ENCODE measurements at regions not wholly inside any gene's neighbourhood (a gene's known extent, or its start where the extent isn't known, plus 50 kb on each side); places are given as distances from the start of the nearest gene placed in this dataset.

DNA sequence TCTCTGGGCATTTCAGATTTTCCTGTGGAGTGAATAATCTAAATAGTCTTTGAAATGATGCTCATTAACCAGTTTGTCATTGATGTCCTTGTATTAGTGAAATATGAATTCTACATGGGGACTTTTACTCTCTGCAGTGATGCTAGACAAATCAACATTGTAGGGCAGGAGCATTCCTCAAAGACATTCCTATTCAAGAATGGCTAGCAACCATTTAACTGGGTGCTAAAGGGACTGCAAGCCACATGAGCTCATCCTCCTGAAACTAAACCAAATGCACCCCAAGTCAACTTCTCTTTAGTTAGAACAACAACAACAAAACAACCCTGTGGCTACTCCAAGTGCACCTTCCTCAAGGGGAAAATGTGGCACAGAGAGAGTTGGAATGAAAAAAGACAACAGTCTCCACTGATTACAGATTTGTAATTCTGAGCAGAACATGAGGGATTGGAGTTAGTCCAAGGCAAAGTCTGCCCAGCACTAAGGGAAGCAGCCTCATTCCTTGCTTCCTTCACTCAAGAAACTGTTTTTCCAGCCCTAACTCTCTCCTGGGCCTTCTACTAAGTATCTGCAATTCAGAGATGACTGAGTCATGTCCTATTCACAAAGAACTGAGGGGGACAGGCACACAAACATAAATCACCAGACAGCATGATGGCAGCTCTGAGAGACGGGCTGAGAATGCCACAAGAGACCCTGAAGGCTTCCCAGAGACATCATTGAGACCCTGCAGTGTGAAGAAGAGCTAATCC, 82.0 kb upstream of the WWC1 start:
- DNase-seq (ENCODE audit: low spot score) = no peak

DNA sequence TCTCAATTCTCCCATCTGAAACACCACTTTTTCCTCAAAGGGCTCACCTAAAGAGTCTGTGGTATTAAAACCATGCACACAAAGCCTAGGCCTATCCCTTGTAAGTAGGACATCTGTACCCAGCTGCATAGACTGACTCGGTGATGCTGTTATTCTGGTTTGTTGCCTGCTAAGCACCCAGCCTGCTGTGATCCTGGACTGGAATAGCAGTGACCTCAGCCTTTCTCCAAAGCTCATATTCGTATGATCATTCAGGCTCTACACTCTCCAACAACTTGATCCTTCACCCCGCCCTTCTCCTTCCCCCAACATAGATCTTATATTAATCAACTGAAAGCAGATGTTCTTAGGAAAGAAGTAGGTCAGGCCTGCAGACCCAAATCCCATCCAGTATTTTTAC, 81.4 kb upstream of the WWC1 start:
- DNase-seq (ENCODE audit: low spot score) = no peak

DNA sequence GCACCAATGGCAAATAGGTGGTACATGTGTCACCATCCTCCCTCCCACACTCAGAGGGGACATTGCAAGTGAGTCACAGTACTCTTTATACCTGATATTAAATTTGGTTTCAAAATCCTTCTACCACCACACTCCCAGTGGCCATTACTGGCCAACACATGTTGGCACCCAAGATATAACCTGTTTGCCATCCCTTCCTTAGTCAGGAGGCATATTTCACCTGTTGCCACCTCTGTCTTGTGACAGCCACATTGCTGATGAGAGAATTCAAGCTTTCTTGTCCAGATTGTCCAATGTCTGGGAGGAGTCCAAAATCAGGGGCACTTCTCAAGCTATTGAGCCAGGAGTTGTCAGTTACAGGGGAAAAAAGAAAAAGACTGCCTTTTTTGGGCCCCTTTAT, 80.2 kb upstream of the WWC1 start:
- DNase-seq (ENCODE audit: low spot score) = no peak

DNA sequence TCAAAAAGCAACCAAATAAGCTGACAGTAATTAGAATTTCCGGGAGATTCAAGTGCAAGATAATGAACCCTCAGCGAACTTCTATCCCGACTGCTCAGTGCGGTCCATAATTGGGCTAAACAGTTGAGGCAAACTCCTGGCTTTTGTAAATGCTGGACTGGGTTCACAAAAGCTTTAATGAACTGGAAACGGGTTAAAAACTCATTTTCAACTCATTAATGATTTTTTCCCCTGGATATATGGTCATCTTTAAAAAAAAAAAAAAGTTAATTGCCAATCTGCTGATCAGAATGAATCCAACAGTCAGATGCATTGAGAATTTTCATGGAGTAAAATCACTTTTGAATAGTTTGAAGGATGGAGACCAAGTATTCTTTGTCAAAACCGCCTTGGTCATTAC, 79.5 kb upstream of the WWC1 start:
- no peak for DNase-seq (ENCODE audit: low spot score)

DNA sequence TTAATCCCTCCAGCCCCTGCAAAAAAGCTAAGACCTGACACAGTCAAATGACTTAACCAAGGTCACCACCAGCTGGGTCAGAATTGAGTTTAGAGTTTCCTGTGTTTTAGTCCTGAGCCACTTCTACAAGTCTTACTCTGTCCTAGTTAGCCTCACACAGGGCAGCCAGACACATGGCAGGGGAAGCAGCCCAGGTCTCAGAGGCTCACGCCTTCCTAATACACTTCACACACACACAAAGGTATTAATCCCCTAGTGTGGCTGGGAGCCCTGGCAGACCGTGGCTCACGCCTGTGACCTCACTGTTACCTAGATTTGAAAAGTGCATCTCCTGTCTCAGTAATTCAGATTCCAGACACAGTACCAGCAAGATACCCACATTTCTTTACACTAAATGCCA, 77.4 kb upstream of the WWC1 start:
- DNase-seq (ENCODE audit: low spot score) = no peak

DNA sequence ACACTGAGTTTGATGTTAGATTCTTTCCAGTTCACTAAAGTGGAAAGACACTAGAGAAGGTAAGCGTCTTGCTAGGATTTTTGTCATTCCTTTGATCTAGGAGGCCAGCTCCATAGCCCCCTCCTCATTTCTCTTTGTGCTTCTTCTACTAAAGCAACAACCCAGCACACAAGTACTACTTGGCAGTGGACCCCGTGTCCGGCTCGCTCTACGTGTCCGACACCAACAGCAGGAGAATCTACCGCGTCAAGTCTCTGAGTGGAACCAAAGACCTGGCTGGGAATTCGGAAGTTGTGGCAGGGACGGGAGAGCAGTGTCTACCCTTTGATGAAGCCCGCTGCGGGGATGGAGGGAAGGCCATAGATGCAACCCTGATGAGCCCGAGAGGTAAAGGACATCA, 76.6 kb upstream of the WWC1 start:
- no peak for DNase-seq (ENCODE audit: low spot score)

DNA sequence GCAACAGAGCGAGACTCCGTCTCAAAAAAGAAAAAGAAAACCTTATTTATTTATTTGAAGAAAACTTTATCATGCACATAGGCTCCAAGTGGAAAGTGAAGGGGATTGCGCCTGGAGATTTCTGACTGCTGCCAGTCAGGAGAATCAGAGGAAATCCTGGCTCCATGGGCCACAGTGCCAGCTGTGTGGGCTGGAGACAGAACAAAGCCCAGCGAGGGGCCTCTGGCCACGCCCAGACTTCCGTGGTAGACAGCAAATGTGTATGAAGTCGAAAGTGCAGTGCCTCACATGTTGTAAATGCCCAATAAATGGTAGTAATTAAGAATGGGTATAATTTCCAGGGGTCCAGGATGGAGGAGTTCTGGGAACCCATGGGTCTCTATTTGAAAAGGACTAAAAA, 75.8 kb upstream of the WWC1 start:
- no peak for DNase-seq (ENCODE audit: low spot score)

DNA sequence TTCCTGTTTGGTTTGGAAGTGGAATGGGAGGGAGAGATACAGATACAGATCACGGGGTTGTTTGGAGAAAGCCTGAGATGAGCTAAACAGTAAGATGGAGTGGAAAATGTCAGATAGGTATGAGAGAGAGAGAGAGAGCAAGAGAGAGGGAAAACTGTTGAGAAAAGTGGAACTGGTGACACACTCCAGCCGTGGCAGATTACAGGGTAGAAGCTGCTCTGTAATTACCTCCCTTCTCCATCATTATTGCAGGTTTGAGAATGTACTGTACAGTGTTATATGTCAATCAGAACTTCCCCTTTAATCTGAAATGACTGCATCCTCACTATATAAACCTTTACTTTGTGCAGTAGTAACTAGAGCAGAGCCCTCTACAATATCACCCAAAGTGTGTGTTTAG, 74.5 kb upstream of the WWC1 start:
- DNase-seq (ENCODE audit: low spot score) = no peak

DNA sequence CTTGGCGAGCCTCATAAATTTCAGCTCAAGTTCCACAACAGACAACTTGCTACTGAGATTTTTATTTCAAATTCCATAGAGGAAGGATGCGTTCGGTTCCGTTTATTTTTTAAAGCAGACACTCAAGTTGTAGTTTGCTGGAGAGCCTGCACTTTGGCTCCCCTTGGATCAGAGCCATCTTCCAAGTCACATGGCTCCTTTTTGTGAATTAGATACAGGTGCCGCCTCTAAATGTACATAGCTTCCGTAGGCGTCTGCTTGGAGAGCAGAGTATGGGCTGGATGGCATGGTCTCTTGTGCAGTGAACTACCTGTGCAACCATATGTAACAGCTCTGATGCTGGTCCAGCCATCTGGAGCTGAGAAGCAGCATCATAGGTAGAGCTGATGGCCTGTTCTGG, 73.9 kb upstream of the WWC1 start:
- no peak for DNase-seq (ENCODE audit: low spot score)

DNA sequence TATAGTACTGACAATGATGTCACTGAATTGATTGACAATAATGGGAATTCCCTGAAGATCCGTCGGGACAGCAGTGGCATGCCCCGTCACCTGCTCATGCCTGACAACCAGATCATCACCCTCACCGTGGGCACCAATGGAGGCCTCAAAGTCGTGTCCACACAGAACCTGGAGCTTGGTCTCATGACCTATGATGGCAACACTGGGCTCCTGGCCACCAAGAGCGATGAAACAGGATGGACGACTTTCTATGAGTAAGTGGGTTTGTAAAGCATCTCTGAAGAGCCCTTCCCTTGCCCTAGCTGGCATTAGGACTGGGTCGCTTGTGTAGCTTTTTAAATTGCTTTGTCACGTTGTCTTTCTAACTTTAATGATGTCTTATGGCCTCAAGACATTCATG, 72.7 kb upstream of the WWC1 start:
- no peak for DNase-seq (ENCODE audit: low spot score)

DNA sequence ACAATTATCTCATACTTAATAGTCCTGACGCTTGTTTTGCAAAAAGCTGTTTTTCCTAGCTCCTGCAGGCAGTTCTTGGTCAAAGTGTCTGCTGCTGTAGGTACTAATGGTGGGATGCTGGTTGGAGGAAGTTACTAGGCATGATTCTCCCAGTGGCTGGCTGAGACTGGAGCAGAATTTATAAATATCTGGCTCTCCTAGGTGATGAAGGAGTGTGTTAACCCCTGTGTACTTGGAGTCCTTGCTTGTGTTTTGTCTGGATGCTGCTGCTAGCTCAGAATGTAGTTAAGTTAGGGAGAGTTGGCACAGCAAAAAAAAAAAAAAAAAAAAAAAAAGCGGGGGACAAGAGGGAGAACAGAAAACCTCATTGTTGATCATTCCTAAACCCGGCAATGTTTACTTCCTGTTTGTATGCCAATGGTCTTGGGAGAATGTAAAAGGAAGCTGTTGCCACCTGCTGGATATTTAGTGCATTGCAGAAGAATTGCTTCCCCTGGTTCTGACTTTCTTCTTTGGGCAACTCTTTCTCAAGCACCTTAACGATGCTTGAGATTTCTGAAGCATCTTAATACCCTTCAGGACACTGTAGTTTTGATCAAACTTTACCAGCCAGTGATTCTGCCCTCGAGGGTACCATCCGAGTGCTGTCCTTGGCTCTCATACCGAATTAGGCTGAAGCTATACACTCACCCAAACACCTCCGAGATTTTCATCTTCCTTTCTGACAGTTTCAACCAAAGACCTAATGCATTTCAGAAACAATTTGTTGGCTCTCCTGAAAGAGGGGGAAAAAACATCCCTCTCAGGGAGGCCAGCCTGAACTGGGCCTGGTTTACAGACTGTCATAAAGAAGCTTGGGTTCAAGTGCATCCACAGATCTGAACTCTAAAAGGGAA, 71.7 kb upstream of the WWC1 start:
- DNase-seq (ENCODE audit: low spot score) = peak; percentile 55

DNA sequence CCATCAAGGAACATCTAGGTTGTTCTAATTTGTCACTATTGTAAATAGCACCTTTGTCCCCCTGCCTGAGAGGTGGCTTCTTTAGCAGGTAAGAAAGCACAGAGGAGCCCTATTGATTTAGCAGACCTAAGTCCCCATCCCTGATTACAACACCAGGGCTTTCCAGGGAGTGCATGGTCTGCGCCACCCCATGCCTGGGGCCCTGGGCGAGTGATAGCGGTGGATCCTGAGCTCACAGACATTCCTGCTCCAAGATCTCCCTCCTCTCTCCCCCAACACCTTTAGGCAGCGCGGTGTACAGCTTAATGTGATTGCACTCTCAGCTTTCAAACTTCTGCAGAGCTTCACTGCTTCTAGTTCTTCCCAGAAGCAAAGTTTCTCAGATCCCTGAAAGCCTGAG, 67.4 kb upstream of the WWC1 start:
- no peak for DNase-seq (ENCODE audit: low spot score)

DNA sequence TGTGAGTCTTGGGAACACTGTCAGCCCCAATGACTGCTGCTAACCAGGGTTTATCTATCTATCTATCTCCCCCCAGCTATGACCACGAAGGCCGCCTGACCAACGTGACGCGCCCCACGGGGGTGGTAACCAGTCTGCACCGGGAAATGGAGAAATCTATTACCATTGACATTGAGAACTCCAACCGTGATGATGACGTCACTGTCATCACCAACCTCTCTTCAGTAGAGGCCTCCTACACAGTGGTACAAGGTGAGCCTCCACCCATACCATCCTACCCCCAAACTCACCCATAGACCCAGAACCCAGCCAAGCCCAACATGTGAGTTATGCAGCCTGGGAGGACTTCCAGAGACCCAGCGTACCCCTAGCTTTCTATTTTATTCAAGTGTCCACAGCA, 65.4 kb upstream of the WWC1 start:
- no peak for DNase-seq (ENCODE audit: low spot score)

DNA sequence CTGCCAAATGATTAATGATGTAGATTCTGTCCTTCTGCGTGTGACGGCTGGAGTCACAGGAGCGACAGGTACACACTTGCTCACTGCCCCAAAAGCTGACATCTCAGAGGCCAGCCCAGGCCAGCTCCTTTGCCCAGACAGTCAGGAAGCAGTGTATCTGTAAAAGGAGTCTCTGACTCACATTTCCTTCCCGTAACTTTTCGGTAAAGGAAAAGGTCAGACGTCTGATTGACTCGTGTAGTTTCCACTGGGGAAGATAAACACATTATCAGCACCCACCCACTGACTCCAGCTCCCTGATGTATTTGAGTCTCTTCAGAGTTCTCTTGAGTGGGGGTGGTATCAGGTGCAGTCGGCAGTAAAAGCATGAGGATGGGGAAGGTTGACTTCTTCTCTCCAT, 64.4 kb upstream of the WWC1 start:
- DNase-seq (ENCODE audit: low spot score) = no peak

DNA sequence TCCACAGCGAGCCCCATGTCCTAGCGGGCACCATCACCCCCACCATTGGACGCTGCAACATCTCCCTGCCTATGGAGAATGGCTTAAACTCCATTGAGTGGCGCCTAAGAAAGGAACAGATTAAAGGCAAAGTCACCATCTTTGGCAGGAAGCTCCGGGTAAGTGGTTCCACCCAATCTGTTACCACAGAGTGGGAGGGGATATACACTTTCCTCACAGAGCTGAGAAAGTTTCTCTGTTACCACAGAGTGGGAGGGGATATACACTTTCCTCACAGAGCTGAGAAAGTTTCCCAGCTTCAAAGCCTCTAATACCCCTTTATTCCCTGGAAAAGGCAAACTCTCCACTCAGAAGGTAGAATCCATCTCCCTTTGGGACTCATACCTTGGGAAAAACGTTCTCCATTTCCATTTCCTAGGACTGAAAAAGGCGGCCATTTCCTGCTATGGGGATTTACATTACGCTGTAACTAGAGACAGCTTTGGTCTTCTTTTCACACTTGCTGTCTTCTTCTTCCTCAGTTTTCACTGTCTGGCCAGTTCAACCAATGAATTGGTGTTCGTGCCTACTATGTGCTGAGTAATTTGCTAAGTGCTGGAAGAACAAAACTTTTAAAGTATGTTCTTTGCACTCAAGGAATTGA, 63.4 kb upstream of the WWC1 start:
- no peak for DNase-seq (ENCODE audit: low spot score)

DNA sequence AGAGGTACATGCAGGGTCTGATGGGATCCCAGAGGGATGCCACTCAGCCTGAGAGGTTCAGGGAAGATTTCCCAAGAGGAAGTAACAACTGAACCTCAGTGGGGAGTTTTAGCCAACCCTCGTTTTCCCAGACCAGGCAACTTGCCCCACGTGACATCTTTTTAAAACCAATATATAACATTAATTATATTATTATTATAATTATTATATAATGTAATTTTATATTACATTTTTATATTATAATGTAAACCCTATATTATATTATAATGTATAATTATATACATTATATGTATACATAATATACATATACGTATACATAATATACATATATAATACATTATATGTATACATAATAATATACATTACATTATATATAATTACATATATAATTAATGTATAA, 62.8 kb upstream of the WWC1 start:
- no peak for DNase-seq (ENCODE audit: low spot score)

DNA sequence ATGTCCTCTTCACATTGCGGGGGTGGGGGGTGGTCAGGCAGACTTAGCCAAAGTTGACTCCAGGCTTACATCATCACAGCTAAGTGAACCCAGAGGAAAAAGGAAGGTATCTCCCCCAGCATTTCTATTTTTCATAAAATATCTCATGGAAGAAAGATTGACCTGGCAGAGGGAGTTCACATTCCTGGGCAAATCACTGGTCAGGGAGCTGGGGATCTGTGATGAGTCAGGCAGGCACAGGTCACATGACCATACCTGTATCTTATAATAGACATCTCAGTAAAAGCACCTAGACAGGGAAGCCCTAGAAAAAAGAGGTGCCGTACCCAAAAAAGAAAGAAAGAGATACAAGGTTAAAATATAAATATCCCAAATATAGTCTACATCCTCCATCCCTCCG, 57.3 kb upstream of the WWC1 start:
- DNase-seq (ENCODE audit: low spot score) = no peak

DNA sequence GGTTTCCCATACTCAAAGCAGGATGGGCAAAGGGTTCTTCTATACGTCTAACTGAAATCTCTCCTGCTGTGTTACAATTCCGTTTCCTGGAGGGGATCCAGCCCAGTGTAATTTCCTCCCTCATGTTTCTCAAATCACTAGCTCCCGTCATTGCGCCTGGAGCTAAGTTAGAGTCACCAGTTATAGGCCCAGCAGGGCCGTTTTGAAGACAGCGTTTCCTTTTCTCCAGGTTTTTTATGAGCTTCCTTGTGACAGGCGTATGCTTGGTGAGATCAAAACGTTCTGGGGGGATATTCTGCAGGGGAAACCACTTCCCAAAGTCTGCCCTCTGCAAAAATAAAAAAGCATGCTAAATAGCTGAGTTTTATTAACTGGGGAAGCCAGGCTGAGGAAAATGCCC, 53.0 kb upstream of the WWC1 start:
- DNase-seq (ENCODE audit: low spot score) = no peak

DNA sequence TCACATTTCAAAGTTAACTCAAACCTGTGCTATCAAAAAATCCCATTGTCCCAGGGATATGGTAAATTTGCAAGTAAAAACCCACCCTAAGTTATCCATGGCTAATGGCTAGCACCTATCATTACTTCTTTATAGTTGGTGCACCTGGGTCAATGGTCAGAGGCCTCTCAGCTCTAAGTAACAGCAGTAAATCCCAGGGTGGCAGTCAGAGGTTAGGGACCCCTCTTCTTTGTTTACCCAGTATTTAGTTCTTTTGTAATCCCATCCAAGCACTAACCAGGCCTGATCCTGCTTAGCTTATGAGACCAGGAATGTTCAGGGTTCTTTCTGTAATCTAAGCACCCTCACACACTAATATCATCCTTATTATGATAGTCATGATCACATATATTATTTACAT, 52.1 kb upstream of the WWC1 start:
- DNase-seq (ENCODE audit: low spot score) = no peak

Data from CD4-positive, alpha-beta T cell treated with Interleukin-2 at 100 ng/mL for 4 hours (primary cell).